ENCODE measurements at regions not wholly inside any gene's neighbourhood (a gene's known extent, or its start where the extent isn't known, plus 50 kb on each side); places are given as distances from the start of the nearest gene placed in this dataset.

GRCh38 chr2:238709325-238710025 is 138.4 kb upstream of the TWIST2 start:
- TF ChIP-seq, protein P1, sequence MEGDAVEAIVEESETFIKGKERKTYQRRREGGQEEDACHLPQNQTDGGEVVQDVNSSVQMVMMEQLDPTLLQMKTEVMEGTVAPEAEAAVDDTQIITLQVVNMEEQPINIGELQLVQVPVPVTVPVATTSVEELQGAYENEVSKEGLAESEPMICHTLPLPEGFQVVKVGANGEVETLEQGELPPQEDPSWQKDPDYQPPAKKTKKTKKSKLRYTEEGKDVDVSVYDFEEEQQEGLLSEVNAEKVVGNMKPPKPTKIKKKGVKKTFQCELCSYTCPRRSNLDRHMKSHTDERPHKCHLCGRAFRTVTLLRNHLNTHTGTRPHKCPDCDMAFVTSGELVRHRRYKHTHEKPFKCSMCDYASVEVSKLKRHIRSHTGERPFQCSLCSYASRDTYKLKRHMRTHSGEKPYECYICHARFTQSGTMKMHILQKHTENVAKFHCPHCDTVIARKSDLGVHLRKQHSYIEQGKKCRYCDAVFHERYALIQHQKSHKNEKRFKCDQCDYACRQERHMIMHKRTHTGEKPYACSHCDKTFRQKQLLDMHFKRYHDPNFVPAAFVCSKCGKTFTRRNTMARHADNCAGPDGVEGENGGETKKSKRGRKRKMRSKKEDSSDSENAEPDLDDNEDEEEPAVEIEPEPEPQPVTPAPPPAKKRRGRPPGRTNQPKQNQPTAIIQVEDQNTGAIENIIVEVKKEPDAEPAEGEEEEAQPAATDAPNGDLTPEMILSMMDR (IDR thresholded peaks at IDR 0.05; ENCODE audit: insufficient read depth, low read length, poor library complexity, severe bottlenecking), result no peak
- TF ChIP-seq EZH2phosphoT487 (conservative IDR thresholded peaks at IDR 0.05; ENCODE audit: low read length), result no peak
